ENCODE measurements at regions not wholly inside any gene's neighbourhood (a gene's known extent, or its start where the extent isn't known, plus 50 kb on each side); places are given as distances from the start of the nearest gene placed in this dataset.

GRCh38 chr5:12162863-12163262, 258.6 kb upstream of the CTNND2 start:
- CTCF ChIA-PET, result no interaction called here
- Histone ChIP-seq H3K36me3 (ENCODE audit: control insufficient read depth in 1 of 2, insufficient read depth in 2 of 2, low read length in 2 of 2) (no peaks in the 10 kb centered on the region), H3K79me2 (ENCODE audit: insufficient read depth, low read length) (no peaks in the 10 kb centered on the region), H3K9me2 (ENCODE audit: insufficient read depth) (no peaks in the 10 kb centered on the region), H3K4me2 (ENCODE audit: low read length) (no peak overlapping the region), H3K9me3 (ENCODE audit: control insufficient read depth in 1 of 2, insufficient read depth in 1 of 2, low read depth in 1 of 2, low read length in 2 of 2) (peaks cover 4 to 22% of the 10 kb centered on the region in 2 experiments; a peak in 2 of 4 replicates), H4K20me1 (ENCODE audit: insufficient read depth) (no peaks in the 10 kb centered on the region), H3K4me1 (ENCODE audit: control insufficient read depth in 1 of 2, insufficient read depth in 2 of 2, low read length in 2 of 2) (no peaks in the 10 kb centered on the region), H3K27ac (ENCODE audit: low read depth, low read length) (no peak overlapping the region), H2AFZ (ENCODE audit: low read depth, low read length, poor library complexity, severe bottlenecking) (no peak overlapping the region), H3K9ac (ENCODE audit: low read length) (no peak overlapping the region), H3K4me3 (replicated peaks in 1 of 2; ENCODE audit: low read depth in 1 of 2, low read length in 2 of 2) (no peak overlapping the region), H3K27me3 (ENCODE audit: insufficient read depth, low read length) (no peaks in the 10 kb centered on the region)
- RAD21 ChIA-PET (ENCODE audit: low non-redundant PET in 1 of 2, low total read pairs in 2 of 2, uncharacterized antibody in 2 of 2, unreplicated experiment in 2 of 2), result no interaction called here
- BruUV-seq (replicated peaks), result no TSS peak
- DNase-seq (ENCODE audit: low read depth, low spot score) (no peak), ATAC-seq (no peak)
- TF ChIP-seq SP1 (IDR thresholded peaks at IDR 0.05; ENCODE audit: low read depth) (no peak), CTCF (IDR thresholded peaks at IDR 0.05 in 2 of 3, conservative IDR thresholded peaks at IDR 0.05 in 1 of 3; ENCODE audit: borderline replicate concordance in 1 of 3, insufficient read depth in 1 of 3, low read depth in 2 of 3, low read length in 2 of 3) (no peak)
- intact Hi-C loops (cut with micrococcal nuclease), result no loop called here
- POLR2A ChIA-PET, result no interaction called here

- Histone ChIP-seq H3K9me2 (ENCODE audit: insufficient read depth) (no peaks in the 10 kb centered on the region), H3K36me3 (ENCODE audit: control insufficient read depth in 1 of 2, insufficient read depth in 2 of 2, low read length in 2 of 2) (no peaks in the 10 kb centered on the region), H2AFZ (ENCODE audit: low read depth, low read length, poor library complexity, severe bottlenecking) (no peak overlapping the region), H3K4me3 (replicated peaks in 1 of 2; ENCODE audit: low read depth in 1 of 2, low read length in 2 of 2) (no peak overlapping the region), H3K4me2 (ENCODE audit: low read length) (no peak overlapping the region), H3K27ac (ENCODE audit: low read depth, low read length) (no peak overlapping the region), H3K4me1 (ENCODE audit: control insufficient read depth in 1 of 2, insufficient read depth in 2 of 2, low read length in 2 of 2) (no peaks in the 10 kb centered on the region), H3K9me3 (ENCODE audit: control insufficient read depth in 1 of 2, insufficient read depth in 1 of 2, low read depth in 1 of 2, low read length in 2 of 2) (peaks cover 10 to 15% of the 10 kb centered on the region in 2 experiments; a peak in 3 of 4 replicates), H3K27me3 (ENCODE audit: insufficient read depth, low read length) (no peaks in the 10 kb centered on the region), H4K20me1 (ENCODE audit: insufficient read depth) (no peaks in the 10 kb centered on the region), H3K9ac (ENCODE audit: low read length) (no peak overlapping the region), H3K79me2 (ENCODE audit: insufficient read depth, low read length) (no peaks in the 10 kb centered on the region)
- no TSS peak for BruUV-seq (replicated peaks)
- intact Hi-C loops (cut with micrococcal nuclease), result no loop called here
- DNase-seq (ENCODE audit: low read depth, low spot score) (no peak), ATAC-seq (no peak)
- ChIA-PET RAD21 (ENCODE audit: low non-redundant PET in 1 of 2, low total read pairs in 2 of 2, uncharacterized antibody in 2 of 2, unreplicated experiment in 2 of 2) (no interaction called here), CTCF (no interaction called here), POLR2A (no interaction called here)
- TF ChIP-seq EZH2 (IDR thresholded peaks at IDR 0.05) (no peak), ELF1 (IDR thresholded peaks at IDR 0.05; ENCODE audit: borderline replicate concordance, low read depth) (no peak), EZH2phosphoT487 (IDR thresholded peaks at IDR 0.05; ENCODE audit: borderline replicate concordance) (no peak), SP1 (IDR thresholded peaks at IDR 0.05; ENCODE audit: low read depth) (no peak), REST (IDR thresholded peaks at IDR 0.05; ENCODE audit: low read depth) (no peak), CTCF (IDR thresholded peaks at IDR 0.05 in 2 of 3, conservative IDR thresholded peaks at IDR 0.05 in 1 of 3; ENCODE audit: borderline replicate concordance in 1 of 3, insufficient read depth in 1 of 3, low read depth in 2 of 3, low read length in 2 of 3) (no peak), POLR2AphosphoS5 (IDR thresholded peaks at IDR 0.05; ENCODE audit: low read depth, low read length) (no peak), ATF3 (IDR thresholded peaks at IDR 0.05) (no peak), TCF7L2 (IDR thresholded peaks at IDR 0.05; ENCODE audit: borderline replicate concordance, extremely low read depth, insufficient read depth, insufficient read length) (no peak)
- TF ChIP-seq, protein P1, sequence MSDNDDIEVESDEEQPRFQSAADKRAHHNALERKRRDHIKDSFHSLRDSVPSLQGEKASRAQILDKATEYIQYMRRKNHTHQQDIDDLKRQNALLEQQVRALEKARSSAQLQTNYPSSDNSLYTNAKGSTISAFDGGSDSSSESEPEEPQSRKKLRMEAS (IDR thresholded peaks at IDR 0.05), result no peak
These were observed 243.3 kb upstream of the CTNND2 start for GRCh38 chr5:12147513-12147912.

Data from HCT116 (cell line).